ENCODE measurements at regions not wholly inside any gene's neighbourhood (a gene's known extent, or its start where the extent isn't known, plus 50 kb on each side); places are given as distances from the start of the nearest gene placed in this dataset.

DNA sequence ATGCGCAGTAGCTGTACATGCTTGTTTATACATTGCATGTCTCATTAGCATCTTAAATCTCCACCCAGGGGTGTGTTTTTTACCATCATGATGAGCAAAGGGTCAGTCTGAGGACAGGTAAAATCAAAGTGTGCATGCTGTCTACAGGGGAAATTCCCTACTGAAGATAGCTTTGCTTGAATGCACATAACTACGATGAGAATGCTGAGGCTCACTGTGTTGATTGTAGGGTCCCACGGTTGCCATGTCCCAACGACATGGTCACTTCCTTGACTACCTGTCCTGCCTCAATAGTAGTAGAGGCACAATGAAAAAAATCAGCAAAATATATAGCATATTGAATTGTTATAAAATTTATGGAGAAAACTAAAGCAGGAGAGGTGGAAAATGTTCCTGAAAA, 95.6 kb upstream of the TUSC1 start:
- TF ChIP-seq RARB (CRISPR knock-in tag; IDR thresholded peaks at IDR 0.05), result no peak
- TF ChIP-seq GLIS3 (CRISPR knock-in tag; IDR thresholded peaks at IDR 0.05), result no peak
- TF ChIP-seq ZNF565 (CRISPR knock-in tag; conservative IDR thresholded peaks at IDR 0.05; ENCODE audit: low read depth), result no peak
- TF ChIP-seq ARNTL (CRISPR knock-in tag; IDR thresholded peaks at IDR 0.05; ENCODE audit: borderline replicate concordance, low read depth), result no peak
- TF ChIP-seq SNAI2 (CRISPR knock-in tag; IDR thresholded peaks at IDR 0.05), result no peak
- no peak for TF ChIP-seq TOX (CRISPR knock-in tag; IDR thresholded peaks at IDR 0.05; ENCODE audit: borderline replicate concordance)
- TF ChIP-seq, protein P1, sequence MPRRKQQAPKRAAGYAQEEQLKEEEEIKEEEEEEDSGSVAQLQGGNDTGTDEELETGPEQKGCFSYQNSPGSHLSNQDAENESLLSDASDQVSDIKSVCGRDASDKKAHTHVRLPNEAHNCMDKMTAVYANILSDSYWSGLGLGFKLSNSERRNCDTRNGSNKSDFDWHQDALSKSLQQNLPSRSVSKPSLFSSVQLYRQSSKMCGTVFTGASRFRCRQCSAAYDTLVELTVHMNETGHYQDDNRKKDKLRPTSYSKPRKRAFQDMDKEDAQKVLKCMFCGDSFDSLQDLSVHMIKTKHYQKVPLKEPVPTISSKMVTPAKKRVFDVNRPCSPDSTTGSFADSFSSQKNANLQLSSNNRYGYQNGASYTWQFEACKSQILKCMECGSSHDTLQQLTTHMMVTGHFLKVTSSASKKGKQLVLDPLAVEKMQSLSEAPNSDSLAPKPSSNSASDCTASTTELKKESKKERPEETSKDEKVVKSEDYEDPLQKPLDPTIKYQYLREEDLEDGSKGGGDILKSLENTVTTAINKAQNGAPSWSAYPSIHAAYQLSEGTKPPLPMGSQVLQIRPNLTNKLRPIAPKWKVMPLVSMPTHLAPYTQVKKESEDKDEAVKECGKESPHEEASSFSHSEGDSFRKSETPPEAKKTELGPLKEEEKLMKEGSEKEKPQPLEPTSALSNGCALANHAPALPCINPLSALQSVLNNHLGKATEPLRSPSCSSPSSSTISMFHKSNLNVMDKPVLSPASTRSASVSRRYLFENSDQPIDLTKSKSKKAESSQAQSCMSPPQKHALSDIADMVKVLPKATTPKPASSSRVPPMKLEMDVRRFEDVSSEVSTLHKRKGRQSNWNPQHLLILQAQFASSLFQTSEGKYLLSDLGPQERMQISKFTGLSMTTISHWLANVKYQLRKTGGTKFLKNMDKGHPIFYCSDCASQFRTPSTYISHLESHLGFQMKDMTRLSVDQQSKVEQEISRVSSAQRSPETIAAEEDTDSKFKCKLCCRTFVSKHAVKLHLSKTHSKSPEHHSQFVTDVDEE (CRISPR knock-in tag; IDR thresholded peaks at IDR 0.05), result no peak
- no peak for TF ChIP-seq CSDC2 (CRISPR knock-in tag; IDR thresholded peaks at IDR 0.05)
- TF ChIP-seq, protein P2, sequence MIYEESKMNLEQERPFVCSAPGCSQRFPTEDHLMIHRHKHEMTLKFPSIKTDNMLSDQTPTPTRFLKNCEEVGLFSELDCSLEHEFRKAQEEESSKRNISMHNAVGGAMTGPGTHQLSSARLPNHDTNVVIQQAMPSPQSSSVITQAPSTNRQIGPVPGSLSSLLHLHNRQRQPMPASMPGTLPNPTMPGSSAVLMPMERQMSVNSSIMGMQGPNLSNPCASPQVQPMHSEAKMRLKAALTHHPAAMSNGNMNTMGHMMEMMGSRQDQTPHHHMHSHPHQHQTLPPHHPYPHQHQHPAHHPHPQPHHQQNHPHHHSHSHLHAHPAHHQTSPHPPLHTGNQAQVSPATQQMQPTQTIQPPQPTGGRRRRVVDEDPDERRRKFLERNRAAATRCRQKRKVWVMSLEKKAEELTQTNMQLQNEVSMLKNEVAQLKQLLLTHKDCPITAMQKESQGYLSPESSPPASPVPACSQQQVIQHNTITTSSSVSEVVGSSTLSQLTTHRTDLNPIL (CRISPR knock-in tag; IDR thresholded peaks at IDR 0.05; ENCODE audit: low read depth), result no peak
- TF ChIP-seq, protein P3, sequence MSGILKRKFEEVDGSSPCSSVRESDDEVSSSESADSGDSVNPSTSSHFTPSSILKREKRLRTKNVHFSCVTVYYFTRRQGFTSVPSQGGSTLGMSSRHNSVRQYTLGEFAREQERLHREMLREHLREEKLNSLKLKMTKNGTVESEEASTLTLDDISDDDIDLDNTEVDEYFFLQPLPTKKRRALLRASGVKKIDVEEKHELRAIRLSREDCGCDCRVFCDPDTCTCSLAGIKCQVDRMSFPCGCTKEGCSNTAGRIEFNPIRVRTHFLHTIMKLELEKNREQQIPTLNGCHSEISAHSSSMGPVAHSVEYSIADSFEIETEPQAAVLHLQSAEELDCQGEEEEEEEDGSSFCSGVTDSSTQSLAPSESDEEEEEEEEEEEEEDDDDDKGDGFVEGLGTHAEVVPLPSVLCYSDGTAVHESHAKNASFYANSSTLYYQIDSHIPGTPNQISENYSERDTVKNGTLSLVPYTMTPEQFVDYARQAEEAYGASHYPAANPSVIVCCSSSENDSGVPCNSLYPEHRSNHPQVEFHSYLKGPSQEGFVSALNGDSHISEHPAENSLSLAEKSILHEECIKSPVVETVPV (CRISPR knock-in tag; IDR thresholded peaks at IDR 0.05), result no peak
- TF ChIP-seq, protein P4, sequence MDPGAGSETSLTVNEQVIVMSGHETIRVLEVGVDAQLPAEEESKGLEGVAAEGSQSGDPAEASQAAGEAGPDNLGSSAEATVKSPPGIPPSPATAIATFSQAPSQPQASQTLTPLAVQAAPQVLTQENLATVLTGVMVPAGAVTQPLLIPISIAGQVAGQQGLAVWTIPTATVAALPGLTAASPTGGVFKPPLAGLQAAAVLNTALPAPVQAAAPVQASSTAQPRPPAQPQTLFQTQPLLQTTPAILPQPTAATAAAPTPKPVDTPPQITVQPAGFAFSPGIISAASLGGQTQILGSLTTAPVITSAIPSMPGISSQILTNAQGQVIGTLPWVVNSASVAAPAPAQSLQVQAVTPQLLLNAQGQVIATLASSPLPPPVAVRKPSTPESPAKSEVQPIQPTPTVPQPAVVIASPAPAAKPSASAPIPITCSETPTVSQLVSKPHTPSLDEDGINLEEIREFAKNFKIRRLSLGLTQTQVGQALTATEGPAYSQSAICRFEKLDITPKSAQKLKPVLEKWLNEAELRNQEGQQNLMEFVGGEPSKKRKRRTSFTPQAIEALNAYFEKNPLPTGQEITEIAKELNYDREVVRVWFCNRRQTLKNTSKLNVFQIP (CRISPR knock-in tag; IDR thresholded peaks at IDR 0.05; ENCODE audit: borderline replicate concordance, low read depth), result no peak
- no peak for TF ChIP-seq ESRRG (CRISPR knock-in tag; IDR thresholded peaks at IDR 0.05)
- no peak for TF ChIP-seq ZFP3 (CRISPR knock-in tag; IDR thresholded peaks at IDR 0.05)
- no peak for TF ChIP-seq ZNF8 (CRISPR knock-in tag; IDR thresholded peaks at IDR 0.05)
- no peak for TF ChIP-seq PPARA (CRISPR knock-in tag; IDR thresholded peaks at IDR 0.05; ENCODE audit: borderline replicate concordance)
- no peak for TF ChIP-seq ZFP30 (CRISPR knock-in tag; IDR thresholded peaks at IDR 0.05)
- no peak for TF ChIP-seq BACH2 (CRISPR knock-in tag; IDR thresholded peaks at IDR 0.05; ENCODE audit: borderline replicate concordance)
- no peak for ATAC-seq

DNA sequence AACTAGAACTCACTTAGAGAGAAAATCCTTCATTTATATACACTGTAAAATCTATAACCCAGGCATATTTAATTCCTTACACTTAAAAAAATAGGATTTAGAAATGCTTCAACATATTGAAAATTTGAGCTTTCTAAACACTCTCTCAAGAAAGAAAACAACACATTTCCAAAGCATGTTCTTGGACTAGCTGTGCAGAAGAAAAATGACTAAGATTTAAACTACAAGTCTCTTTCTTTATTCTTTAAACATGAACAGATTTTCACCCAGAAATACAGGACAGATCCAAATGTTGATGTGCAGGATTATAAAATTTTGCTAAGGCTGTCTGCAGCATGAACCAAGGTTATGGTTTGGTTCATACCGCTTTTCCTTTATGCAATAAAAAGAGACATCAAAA, 77.7 kb upstream of the TUSC1 start:
- TF ChIP-seq PPARA (CRISPR knock-in tag; IDR thresholded peaks at IDR 0.05; ENCODE audit: borderline replicate concordance), result no peak
- no peak for TF ChIP-seq SNAI2 (CRISPR knock-in tag; IDR thresholded peaks at IDR 0.05)
- TF ChIP-seq ESRRG (CRISPR knock-in tag; IDR thresholded peaks at IDR 0.05), result no peak
- no peak for TF ChIP-seq CSDC2 (CRISPR knock-in tag; IDR thresholded peaks at IDR 0.05)
- TF ChIP-seq, protein P2 (CRISPR knock-in tag; IDR thresholded peaks at IDR 0.05; ENCODE audit: low read depth), result no peak
- TF ChIP-seq OSR1 (CRISPR knock-in tag; IDR thresholded peaks at IDR 0.05), result no peak
- no peak for TF ChIP-seq TOX (CRISPR knock-in tag; IDR thresholded peaks at IDR 0.05; ENCODE audit: borderline replicate concordance)
- TF ChIP-seq ZFP3 (CRISPR knock-in tag; IDR thresholded peaks at IDR 0.05), result no peak
- no peak for ATAC-seq

DNA sequence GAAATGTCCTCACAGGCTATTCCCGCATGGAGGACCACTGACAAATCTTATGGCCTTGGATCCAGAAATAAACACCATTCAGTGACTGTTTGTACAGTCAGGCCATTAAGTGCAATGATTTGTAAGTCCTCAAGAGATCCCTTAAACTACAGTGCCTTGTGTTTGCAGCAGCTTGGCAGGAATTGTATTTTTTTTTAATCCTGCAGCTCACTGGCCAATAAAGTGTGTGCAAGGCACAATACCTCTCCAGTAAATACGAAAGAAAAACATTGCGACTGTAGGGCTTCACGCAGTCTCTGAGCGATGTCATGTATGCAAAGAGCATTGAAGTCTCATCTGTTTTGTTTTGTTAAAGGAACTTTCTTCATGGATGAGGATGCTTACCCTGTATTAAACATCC, 74.2 kb upstream of the TUSC1 start:
- ATAC-seq, result no peak
- TF ChIP-seq CSDC2 (CRISPR knock-in tag; IDR thresholded peaks at IDR 0.05), result no peak
- TF ChIP-seq ZFP30 (CRISPR knock-in tag; IDR thresholded peaks at IDR 0.05), result no peak
- TF ChIP-seq, protein P5, sequence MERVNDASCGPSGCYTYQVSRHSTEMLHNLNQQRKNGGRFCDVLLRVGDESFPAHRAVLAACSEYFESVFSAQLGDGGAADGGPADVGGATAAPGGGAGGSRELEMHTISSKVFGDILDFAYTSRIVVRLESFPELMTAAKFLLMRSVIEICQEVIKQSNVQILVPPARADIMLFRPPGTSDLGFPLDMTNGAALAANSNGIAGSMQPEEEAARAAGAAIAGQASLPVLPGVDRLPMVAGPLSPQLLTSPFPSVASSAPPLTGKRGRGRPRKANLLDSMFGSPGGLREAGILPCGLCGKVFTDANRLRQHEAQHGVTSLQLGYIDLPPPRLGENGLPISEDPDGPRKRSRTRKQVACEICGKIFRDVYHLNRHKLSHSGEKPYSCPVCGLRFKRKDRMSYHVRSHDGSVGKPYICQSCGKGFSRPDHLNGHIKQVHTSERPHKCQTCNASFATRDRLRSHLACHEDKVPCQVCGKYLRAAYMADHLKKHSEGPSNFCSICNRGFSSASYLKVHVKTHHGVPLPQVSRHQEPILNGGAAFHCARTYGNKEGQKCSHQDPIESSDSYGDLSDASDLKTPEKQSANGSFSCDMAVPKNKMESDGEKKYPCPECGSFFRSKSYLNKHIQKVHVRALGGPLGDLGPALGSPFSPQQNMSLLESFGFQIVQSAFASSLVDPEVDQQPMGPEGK (CRISPR knock-in tag; IDR thresholded peaks at IDR 0.05; ENCODE audit: borderline replicate concordance), result no peak
- TF ChIP-seq GLIS3 (CRISPR knock-in tag; IDR thresholded peaks at IDR 0.05), result no peak
- no peak for TF ChIP-seq ZNF70 (CRISPR knock-in tag; IDR thresholded peaks at IDR 0.05)
- TF ChIP-seq, protein P4 (CRISPR knock-in tag; IDR thresholded peaks at IDR 0.05; ENCODE audit: borderline replicate concordance, low read depth), result no peak
- no peak for TF ChIP-seq BACH2 (CRISPR knock-in tag; IDR thresholded peaks at IDR 0.05; ENCODE audit: borderline replicate concordance)
- no peak for TF ChIP-seq OSR1 (CRISPR knock-in tag; IDR thresholded peaks at IDR 0.05)
- TF ChIP-seq ARNTL (CRISPR knock-in tag; IDR thresholded peaks at IDR 0.05; ENCODE audit: borderline replicate concordance, low read depth), result no peak
- TF ChIP-seq, protein P2 (CRISPR knock-in tag; IDR thresholded peaks at IDR 0.05; ENCODE audit: low read depth), result no peak
- TF ChIP-seq ISL1 (CRISPR knock-in tag; IDR thresholded peaks at IDR 0.05), result no peak
- no peak for TF ChIP-seq PPARA (CRISPR knock-in tag; IDR thresholded peaks at IDR 0.05; ENCODE audit: borderline replicate concordance)
- TF ChIP-seq ZNF8 (CRISPR knock-in tag; IDR thresholded peaks at IDR 0.05), result no peak

Data from SK-N-SH treated with all-trans-retinoic acid at 6 μM for 48 hours (cell line).